ENCODE measurements at regions not wholly inside any gene's neighbourhood (a gene's known extent, or its start where the extent isn't known, plus 50 kb on each side); places are given as distances from the start of the nearest gene placed in this dataset.
A peak's percentile ranks its signal among the peaks of the same experiment; 100 is the strongest.

- DNase-seq = no peak
These were observed 90.5 kb downstream of the ENGASE start for GRCh38 chr17:79164913-79165695.

DNA sequence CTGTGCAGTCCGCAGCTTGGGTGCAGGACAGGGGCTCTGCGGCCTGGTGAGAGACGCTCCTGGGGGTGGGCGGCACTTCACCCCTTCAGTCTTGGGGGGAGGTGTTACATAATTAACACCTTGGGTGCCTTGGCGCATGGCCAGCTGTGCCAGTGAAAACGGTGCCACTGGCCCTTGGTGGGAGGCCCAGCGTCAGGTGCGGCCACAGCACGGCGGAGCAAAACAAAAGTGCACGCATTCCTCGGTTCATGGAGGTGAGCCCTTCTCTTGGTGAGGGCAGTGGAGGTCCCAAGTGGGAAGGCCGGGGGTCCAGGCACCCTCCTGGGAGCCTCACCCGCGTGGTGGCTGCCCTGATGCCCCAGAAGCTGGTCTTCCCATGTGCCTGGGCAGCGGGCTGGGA is 89.8 kb downstream of the ENGASE start:
- DNase-seq = no peak

- no peak for DNase-seq
These were observed 88.4 kb downstream of the ENGASE start for GRCh38 chr17:79163071-79163470.

- DNase-seq = no peak
These were observed 87.7 kb downstream of the ENGASE start for GRCh38 chr17:79162012-79162963.

DNA sequence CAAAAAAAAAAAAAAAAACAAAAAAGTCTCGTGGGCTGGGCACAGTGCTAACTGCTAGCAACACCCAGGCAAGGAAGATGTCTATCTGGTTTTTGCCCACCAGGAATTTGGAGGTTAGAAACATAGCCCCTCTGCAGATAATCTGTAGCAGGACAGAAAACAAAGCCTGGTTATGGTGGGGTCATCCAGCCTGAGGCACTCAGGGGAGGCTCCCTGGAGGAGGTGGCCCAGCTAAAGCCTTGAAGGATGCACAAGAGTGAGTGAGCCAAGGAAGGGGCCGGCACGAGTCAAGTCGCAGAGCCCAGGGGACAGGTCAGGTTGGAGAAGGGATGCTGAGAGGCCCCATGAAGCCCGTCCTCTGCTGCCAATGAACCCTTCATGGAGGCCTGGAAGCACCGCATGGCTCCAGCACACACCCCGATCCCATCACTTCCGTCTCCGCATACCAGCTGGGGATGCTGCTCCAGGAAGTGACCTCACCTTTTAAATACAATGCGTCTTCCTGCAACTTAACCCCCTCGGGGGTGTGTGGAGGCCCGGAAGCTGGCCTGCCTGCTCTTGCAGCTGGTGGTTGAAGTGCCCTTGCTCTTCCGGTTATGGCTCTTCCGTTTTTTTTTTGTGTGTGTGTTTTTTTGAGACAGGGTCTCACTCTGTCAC is 86.5 kb downstream of the ENGASE start:
- DNase-seq = peak; percentile 3

GRCh38 chr17:79159926-79160325 is 85.3 kb downstream of the ENGASE start:
- no peak for DNase-seq

GRCh38 chr17:79159471-79159870 is 84.8 kb downstream of the ENGASE start:
- DNase-seq = no peak

GRCh38 chr17:79156463-79157095 is 82.0 kb downstream of the ENGASE start:
- DNase-seq = no peak

GRCh38 chr17:79155701-79156100 is 81.1 kb downstream of the ENGASE start:
- DNase-seq = no peak

DNA sequence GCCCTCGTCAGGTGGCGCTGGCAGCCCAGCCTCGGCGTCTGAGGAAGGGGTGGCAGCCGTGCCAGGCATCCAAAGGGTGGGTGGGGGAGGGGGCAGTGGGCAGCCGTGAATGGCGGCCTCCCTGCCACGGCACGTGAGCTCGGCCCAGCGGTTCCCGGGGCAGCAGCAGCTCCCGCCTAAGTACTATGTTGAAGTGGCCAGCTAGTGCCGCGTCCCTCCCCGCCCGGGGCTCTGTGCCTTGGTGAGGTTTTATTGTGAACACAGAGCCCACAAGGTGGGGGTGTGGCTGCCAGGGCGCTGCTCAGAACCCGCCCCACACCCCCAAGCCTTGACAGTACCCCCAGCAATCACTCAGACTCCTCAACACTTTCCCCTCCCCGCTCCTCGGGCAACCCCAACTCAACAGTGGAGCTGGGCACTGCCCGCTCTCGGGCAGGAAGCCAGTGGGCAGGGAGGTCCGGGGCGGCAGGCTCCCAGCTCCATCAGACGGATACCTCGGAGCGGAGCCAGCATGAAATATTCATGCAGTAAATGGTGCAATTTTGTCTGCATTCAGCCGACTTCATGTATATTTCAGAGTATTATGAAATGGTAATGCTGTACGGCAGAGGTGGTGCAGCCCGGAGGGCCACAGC is 80.4 kb downstream of the ENGASE start:
- no peak for DNase-seq

GRCh38 chr17:79154446-79154845 is 79.8 kb downstream of the ENGASE start:
- no peak for DNase-seq

GRCh38 chr17:79153367-79154130 is 78.9 kb downstream of the ENGASE start:
- no peak for DNase-seq

- no peak for DNase-seq
These were observed 78.0 kb downstream of the ENGASE start for GRCh38 chr17:79152636-79153035.

DNA sequence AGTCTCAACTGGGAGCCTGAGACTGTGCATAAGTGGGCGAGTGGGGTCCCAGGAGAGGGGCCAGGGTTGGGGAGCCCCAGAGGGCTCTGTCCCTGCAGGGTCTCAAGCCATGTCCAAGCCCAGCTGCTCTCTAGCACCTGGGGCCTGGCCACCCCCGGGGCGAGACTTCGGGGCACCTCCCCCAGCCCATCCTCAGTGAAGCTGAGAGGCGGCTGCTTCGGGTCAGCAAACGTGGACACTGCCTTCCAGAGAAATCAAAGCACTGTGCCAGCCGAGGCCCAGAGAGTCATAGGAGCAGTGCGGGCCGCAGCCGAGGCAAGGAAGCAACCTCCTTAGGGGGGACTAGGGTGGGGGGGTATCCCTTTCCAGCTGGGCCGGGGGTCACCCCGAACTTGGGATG is 77.5 kb downstream of the ENGASE start:
- DNase-seq = no peak

- DNase-seq = no peak
These were observed 76.2 kb downstream of the ENGASE start for GRCh38 chr17:79150799-79151198.

DNA sequence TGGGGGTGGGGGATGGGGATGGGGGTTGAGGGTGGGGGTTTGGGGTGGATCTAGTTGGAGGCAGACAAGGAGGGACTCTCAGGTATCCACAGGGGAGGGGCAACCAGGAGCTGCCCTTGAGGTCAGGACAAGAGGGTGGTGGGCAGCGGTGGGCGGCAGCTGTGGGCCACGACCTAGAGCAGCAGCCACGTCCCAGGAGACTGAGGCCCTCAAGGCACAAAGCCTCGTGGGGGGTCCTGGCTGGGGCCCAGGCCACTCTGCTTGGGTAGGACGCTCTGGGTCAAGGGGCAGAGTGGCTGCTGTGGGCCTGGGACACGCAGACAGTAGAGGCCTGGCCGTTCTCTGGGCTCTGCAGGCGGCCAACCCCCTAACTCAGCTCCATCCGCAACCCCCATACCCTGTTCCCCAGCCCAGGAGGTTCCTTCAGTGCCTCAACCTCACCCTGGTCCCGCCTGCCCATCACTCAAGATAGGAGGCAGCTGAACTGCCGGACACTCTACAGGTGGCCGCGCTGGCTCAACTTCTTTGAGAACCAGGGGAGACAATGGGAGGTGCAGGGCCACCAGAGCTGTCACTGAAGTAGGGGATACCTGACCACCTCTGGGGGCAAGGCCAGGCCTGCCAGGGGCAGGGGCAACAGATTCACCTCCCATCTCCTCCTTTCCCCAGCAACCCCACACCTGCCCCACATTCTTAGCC is 75.6 kb downstream of the ENGASE start:
- DNase-seq = no peak

GRCh38 chr17:79148584-79148983 is 74.0 kb downstream of the ENGASE start:
- DNase-seq = no peak

DNA sequence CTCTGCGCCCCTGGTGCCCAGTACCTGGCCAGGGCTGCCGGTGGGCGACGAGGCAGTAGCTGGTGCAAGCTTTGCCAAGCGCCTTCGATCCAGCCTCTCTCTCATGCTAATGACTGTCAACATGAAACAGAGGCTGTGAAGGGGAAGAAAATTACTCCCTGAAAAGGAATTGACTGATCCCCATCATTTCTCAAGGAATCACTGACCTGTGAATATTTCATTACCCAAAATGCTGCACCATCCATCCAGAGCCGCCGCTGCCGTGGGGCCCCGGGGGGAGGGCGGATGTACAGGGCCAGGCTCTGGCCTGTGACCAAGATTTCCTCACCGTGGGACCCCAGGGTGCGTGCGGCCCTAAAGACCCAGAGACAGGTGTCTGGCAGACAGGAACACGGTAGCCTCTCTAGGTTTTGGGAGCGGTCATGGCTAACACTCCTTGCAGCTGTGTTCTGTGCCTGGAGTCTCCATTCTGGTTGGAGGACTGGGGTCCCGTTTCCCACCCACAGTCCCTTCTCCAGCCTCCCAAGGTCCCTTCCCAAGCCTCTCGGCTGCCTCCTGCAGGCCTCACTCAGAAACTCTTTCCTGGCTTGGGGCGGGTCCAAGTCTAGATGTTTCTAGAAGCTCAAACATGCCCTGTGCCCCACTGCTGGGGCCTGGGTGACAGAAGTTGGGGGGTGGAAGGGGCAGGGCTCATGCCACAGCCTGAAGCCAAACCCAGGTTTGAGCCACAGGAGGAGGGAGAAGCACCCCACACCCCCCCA is 73.3 kb downstream of the ENGASE start:
- DNase-seq = no peak

- DNase-seq = no peak
These were observed 71.9 kb downstream of the ENGASE start for GRCh38 chr17:79146562-79146961.

- no peak for DNase-seq
These were observed 70.9 kb downstream of the ENGASE start for GRCh38 chr17:79145548-79145947.
